ENCODE measurements at regions not wholly inside any gene's neighbourhood (a gene's known extent, or its start where the extent isn't known, plus 50 kb on each side); places are given as distances from the start of the nearest gene placed in this dataset.
"Not testable (repeated sequence)": the region's sequence is repeated elsewhere in the genome, so short reads cannot be mapped to it uniquely, and the experiment has no call there.

DNA sequence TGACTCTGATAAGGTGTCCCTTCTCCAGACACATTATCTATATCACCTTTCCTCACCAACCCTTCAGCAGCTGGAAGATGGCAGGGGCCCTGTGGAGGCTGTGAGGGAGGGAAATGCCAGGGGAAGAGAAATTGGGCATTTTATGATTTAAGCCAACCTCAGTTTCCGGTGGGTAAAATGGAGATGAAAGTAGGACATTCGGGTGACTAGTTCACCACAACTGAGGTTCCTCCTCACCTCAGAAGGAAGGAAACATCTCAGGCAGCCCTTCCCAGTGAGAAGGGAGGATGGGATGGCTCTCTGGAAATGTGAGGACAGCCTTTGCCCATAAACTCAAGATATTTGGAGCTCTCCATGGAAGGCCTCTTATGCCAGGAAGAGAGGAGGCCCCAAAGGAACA is 251.5 kb downstream of the MID1IP1 start:
- no peak for DNase-seq

DNA sequence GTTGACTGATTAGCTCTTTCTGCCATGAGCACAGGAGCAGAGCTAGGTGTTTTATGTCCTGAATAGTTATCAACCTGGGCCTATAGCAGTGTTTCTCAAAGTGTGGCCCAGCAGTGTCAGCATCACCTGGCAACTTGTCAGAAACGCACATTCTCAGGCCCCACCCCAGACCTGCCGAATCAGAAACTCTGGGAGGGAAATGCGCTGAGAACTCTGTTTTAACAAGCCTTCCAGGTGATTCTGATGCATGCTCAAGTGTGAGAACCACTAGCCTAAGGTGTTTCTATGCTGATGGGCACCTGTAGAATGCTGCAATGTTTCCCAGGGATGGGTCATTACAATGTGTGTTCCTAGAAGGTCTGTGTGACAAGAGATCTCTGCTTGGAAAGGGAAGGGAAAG is 257.5 kb downstream of the MID1IP1 start:
- no peak for DNase-seq

DNA sequence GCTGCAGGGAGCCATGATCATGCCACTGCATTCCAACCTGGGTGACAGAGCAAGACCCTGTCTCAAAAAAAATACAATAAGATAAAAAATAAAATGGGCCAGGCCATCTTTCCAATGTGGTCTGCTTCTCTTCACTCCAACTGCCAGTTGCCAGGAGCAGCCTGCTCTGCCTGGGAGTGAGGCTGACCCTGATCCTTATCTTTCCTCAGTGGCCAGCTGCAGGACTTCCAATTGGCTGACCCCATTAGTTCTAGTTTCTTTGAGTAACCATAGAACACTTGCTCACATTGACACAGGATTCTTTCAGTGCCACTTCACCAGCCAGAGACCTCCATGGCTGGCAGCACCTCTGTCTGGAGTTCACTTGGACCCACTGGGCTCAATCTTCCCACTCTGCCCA is 258.6 kb downstream of the MID1IP1 start:
- no peak for DNase-seq

DNA sequence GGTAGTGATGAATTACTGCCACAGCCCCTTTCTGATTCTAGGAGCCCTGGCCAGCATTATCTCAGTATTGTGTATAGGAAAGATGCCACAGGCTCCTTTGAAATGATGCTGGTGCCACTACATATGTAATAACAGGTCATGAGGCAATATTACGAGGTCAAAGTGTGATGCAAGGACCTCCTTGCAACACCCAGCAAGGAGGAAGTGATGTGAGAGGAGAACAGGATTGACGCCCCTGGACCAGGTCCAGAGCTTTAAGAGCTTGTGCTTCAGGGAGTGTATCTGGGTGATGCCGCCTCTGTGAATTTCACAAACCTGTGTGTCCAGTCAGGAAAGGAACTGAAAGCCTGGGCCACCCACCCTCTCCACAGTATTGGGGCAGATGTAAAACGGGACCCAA is 261.8 kb downstream of the MID1IP1 start:
- peak; percentile 30 for DNase-seq

DNA sequence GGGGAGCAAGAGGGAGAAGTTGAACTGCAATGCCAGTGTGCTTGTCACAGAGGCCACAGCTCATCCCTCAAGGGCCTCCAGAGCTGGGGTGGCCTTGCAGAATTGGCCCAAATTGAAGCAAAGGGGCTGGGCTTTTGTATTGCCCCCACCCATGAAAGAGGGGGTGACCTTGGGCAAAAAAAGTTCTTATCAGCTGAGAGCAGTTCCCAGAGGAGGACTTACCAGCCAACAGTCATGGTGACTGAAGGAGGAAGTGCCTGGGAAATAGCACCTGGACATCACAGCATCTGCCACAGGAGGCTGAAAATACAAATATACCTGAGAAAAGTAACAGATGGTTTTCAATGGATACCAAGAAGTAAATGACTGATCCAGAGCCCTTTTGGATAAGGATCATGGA is 262.4 kb downstream of the MID1IP1 start:
- DNase-seq, result no peak

DNA sequence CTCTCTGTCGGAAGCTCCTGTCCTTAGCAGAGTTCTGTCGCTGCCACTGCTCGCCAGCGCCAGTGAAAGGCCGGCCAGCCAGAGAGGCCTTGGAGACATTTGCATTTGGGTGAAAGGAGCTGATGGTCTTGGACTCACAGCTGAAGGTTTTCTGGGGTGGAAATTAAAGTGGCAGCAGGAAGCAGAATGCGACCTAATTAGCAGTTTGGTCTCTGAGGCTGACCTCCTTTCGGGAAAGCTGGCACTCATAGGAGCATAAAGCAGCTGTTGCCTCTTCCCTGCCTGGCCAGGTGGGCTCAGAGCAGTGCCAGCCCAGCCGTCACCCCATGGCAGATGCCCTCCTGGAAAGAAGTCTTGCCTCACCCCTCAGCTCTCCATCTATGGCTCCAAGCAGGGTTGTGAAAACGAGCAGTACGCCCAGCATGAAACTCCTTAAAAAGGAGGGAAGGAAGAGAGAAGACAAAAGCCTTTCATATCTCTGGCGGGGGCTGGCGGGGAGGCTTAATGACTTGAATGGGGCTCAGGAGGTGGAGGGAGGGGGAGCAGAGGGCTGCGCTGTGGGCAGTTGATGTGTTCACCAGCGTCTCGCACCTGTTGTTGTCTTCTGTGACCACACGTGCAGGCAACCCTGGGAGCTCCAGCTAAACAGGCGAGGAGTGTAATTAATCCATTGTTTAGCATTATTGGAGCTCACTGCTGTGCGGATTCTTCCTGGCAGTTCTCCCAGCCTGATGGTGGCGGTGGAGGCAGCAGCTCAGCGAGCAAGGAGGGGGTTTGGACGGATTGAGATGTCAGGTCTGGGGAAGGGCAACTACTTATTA is 264.0 kb downstream of the MID1IP1 start:
- DNase-seq, result peak; percentile 90

DNA sequence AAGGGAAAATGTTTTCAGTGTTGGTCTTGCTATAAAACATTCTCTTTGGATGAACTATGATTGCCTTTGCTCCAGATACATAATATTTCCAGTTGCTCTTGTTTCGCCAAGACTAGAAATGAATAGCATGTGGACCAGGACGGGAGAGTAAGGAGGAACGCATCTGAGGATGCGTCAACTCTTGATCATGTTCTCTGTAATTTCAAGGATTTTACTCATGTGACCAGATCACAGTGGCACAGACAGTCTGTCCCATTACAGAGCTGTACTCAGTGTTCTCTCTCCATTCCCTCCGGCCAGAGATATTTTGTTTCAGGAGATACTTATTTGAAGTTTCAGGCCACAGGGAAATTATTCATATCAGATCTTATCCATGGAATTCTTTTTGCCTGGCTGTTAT is 266.6 kb downstream of the MID1IP1 start:
- no peak for DNase-seq

DNA sequence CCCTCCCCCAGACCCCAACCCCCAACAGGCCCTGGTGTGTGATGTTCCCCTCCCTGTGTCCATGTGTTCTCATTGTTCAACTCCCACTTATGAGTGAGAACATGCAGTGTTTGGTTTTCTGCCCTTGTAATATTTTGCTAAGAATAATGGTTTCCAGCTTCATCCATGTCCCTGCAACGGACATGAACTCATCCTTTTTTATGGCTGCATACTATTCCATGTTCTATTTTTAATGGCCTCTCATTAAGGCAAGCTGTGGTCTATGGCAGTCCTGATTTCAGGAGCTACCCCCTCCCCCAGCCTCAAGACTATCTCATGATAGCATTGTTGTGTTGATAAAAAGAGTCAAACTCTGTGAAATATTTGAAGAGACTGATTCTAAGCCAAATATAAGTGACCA is 267.4 kb downstream of the MID1IP1 start:
- DNase-seq, result not testable (repeated sequence)

DNA sequence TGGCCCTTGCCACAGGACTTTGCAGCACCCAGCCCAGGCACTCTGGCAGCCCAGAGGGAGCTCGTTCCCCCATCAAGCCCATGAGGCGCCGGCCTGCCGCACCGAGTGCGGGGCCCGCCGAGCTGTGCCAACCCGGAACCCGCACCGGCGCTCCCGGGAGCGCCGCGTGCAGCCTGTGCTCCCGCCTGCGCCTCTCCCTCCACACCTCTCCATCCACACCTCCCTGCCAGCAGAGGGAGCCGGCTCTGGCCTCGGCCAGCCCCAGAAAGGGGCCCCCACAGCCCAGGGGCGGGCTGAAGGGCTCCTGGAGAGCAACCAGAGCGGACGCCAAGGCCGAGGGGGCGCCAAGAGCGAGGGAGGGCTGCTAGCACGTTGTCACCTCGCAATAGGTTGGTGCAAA is 268.8 kb downstream of the MID1IP1 start:
- no peak for DNase-seq

DNA sequence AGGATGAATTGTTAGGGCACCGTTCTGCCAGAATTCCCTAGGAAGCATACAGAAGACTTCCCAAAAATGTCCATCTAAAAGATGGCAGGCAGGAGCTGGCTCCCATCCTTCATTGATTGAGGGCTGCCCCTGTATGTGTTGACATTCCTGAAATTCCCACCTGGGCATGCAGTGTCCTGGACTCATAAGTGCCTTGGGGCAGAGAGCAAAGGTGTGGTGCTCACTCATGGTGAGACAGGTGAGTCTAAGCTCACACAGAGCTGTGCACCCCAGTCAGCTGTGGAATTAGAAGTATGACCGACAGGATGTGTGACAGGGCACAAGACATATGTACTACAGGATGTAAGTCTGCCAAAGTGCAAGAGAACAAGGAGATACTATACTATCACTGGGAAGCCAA is 271.9 kb downstream of the MID1IP1 start:
- no peak for DNase-seq

DNA sequence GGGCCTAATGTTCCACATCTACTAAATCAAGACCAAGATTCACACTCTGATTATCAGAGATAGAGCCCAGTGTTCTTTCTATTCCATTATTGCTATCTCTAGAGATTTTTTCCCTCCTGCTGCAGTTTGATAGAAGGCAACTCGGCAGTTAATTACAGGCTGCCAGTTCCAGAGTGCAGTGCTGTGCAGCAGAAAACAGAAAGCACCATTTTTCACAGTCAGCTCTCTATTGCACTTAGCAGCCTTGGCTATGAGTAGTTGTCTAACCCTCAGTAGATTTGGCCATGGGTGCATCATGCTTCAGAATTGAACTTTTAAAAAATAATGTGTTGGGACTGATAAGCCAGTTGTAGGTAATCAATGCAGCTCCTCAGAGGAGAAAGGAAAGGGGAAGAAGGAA is 295.3 kb downstream of the MID1IP1 start:
- peak; percentile 3 for DNase-seq

DNA sequence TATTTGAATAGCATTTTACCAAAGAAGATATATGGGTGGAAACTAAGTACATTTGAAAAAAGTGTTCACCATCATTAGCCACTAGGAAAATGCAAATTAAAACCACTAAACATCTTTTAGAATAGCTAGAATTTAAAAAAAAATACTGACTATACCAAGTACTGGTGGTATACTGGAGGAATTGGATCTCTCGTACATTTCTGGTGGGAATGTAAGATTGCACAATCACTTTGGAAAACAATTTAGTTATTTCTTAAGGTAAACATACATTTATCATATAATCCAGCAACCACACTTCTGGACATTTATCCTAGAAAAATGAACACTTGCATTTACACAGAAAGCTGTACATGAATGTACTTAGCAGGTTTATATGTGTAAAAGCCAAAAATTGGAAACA is 303.5 kb downstream of the MID1IP1 start:
- no peak for DNase-seq

DNA sequence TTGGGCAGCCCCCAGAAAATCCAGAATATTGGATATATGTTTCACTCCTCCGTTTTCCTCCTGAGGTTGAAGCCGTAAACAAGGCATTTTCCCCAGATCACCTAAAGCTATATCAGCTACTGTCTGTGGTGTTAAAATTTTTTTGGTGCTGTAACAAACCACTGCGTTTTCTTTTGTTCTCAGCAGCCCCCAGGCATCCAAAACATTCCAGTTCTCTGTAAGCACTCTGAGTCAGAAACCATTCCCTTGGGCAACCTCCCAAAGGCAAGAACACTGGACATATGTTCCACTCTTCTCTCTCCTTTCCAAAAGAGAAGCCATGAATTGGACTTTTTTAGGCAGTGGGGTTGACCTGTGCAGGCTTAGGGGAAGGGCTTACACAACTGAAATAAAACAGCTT is 310.9 kb downstream of the MID1IP1 start:
- DNase-seq, result no peak

DNA sequence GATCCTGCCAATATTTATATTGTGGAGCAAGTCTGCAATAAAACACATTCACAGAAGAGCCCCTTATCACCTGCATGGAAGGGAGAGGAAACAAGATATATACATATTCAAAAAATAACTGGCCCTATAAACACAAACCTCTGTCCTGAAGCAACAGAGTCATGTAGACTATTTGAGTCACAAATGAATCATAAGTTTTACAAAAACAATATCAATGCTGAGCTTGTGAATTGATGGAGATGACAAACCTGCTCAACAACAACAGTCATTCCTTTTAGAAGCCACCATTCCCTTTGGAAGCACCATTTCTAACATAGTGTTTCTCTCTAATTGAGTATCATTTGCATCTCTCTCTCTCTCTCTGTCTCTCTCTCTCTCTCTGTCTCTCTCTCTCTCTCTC is 313.9 kb downstream of the MID1IP1 start:
- no peak for DNase-seq

DNA sequence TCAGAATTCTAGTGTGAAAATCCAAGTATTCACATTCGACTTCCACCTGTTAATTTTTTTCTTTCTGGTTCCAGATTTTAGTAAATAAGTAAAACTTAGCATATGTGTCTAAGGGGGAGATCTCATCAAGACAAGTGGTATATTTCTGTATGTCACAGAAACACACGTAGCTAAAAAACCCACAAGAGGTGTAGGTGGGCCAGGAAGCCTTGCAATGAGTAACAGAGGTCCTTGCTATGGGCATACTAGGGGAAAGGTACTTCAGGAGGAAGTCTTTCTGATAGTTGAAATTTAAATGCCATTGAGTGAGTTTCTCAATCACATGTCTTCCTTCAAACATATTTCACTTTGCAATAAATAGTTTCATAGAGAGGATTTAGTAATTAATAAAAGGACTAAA is 315.8 kb downstream of the MID1IP1 start:
- no peak for DNase-seq

DNA sequence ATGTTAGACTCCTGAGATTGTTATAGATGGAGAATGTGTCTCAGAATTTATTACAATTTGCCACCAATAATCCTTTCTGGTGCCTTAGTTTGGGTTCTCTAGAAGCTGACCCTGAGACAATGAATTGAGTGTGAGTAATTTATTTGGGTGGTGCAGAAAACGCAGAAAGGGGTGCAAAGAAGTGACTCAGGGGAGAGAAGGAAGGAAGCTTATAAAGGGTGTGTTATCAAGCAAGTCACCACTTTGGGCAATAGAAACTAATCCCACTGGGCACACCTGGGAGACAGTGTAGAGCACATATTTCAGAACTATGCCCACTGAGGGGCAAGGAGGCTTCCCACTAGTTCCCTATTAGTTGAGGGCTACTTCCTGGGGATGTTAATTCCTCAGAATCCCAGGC is 320.6 kb downstream of the MID1IP1 start:
- DNase-seq, result no peak

DNA sequence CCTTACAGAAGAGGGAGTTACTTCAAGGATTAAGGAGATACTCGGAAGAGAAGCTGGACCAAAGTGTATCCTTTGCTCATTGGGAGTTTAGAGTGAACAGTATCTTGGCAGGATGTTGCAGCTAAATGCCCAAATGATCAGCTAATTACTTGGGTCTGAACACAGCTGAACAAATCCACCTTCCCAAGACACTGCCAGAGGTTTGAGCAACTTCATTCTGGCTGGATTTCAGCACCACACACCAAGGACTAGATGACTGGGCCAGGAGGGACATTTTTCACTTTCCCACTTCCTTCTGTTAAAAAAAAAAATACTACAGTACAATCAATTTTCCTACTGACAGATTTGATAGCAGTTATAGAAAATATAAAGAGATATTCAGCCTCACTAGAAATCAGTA is 324.6 kb downstream of the MID1IP1 start:
- DNase-seq, result peak; percentile 62

DNA sequence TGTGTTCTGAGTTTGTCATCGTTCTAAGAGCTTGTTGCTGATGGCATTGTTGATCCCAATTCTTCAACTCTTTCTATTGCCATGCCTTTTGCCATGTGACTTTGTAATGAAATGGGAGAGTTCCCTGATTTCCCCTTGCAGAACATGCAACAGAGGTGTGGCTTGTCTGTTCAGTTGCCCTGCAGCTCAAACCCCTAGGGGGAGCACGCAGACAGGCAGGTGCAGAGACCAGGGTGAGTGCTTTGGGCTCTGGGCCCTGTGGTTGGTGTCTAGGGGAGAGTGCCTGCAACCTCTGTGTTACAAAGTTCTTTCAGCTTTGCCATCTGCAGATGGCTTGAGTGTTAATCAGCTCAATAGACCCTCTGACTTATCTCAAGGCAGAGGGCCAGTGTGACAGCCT is 332.7 kb downstream of the MID1IP1 start:
- peak; percentile 11 for DNase-seq

DNA sequence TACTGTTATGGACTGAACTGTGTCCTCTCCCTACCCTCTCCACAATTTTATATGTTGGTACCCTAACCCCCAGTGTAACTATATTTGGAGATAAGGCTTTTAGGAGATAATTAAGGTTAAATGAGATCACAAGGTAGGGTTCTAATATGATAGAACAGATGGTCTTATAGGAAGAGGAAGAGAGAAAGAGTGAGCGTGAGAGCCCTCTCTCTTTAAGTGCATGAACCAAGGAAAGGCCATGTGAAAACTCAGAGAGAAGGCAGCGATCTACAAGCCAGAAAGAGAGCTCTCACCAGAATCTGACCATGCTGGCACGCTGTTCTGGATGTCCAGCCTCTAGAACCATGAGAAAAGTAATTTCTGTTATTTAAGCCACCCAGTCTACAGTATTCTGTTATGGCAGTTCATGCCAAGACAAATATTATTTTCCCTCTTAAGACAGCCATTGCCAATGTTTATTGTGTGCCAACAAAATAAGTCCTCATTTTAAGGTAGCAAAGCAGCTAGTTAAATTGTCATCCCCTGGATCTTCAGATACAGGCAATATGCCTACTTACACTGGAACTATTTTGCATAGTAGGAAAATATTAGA is 336.2 kb downstream of the MID1IP1 start:
- no peak for DNase-seq

DNA sequence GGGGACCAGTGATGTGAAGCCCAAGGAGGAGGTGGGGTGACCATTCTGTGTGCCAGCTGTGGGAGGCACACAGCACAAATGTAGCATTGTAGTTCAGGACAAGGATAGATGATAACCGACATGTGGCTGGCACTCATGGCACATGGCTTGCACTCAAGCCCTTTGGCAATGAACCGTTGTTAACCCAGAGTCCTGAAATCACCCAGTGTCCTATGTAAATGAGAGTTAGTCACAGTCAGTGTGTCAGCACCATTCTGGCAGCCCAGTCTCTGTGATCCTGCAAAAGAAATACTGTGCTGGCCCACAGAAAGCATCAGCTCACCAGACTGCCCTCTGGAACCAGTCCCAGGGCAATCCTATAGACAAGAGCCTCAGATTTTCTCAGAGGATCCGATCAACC is 339.3 kb downstream of the MID1IP1 start:
- DNase-seq, result no peak

DNA sequence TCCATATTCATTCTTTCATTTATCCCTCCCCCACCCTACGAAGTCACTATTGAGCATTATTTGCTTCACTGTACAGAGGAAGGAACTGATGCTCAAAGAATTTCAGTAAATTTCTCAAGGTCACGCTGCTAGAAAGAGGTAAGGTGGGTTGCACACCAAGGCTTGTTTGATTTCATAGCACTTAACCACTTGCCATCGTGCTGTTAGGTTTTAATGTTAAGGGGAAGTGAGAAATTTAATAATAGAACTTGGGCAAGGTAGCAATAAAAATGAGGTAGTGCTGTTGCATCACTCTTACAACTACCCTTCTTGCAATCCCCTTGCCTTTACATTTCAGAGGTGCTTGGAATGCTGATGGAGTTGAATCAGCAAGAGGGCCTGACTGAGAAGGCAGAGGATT is 343.1 kb downstream of the MID1IP1 start:
- no peak for DNase-seq

DNA sequence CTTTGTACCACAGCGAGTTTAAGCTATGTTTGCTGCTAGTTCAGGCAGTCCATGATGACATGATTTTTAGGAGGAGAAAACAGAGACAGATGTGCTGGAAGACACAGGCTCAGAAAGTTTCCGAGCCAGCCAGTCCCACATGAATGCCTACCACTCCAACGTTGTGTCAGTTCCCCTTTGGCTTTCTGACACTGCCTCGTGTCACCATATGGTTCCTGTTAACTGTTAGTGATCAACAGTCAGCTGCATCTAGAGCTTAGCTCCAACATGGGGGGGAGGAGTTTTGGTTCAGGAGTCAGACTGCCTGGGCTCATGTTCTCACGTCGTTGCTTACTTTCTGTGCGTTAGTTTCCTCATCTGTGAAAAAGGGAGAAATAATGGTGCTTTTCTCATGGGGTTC is 343.7 kb downstream of the MID1IP1 start:
- no peak for DNase-seq

DNA sequence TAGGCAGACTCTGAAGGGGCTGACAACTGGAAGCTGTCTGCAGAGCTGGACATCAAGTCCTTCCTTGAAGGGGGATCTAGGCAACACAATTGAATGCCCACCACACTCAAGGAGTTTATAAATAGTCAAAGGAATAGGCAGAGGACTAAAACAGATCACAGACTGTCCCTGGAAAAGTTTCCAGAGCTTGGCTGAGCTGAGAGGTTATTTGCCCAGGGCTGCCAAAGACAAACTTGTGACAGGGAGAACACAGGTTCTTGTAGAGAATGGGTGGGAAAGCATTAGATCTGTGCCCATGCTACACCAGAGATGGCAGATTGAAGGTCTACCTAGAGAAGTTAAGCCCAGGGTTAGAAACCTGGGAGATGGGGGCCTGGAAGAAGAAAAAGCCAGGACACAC is 344.6 kb downstream of the MID1IP1 start:
- no peak for DNase-seq

DNA sequence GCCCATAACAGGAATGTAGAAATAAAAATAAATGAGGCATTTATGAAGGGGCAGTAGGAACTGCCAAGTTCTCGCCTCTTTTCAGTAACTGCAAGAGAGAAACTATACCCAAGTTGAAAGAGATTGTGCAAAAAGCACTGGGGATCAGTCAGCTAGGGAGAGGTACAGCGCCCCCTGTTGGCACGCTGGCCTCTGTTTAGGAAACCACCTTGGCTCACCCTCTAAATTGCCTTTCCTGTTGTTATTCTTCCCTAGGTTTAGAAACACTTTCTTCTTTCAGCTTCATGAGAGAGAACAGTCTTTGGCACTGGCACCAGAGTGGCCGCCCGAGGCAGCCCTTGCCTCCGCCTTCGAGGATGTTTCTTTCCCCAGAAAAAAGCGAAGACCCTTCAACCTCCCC is 348.5 kb downstream of the MID1IP1 start:
- DNase-seq, result peak; percentile 13

DNA sequence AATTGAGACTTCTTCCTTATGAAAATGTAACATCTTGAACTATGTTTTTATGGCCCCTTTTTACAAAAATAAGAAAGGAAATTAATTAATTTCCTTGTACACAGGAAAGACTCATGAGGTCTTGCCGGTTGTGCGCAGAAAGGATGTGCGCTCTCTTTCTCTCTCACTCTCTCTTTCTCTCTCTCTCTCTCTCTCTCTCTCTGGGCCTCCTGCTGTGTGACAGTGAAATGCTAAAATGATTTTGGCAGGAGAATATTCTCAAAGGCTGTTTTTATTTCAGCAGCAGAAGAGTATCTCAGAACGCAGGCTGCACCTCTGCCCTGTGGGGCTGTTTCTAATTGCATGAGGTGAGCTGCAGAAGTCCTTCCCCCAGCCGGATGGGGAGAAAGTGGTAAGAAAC is 349.0 kb downstream of the MID1IP1 start:
- DNase-seq, result no peak
